ENCODE measurements at regions not wholly inside any gene's neighbourhood (a gene's known extent, or its start where the extent isn't known, plus 50 kb on each side); places are given as distances from the start of the nearest gene placed in this dataset.

- TF ChIP-seq CTCF (IDR thresholded peaks at IDR 0.05), result no peak
- TF ChIP-seq POLR2A (IDR thresholded peaks at IDR 0.05), result no peak
- TF ChIP-seq POLR2AphosphoS5 (IDR thresholded peaks at IDR 0.05), result no peak
Measured at GRCh38 chr20:57841297-57841866, 131.6 kb upstream of the PMEPA1 start.

All from breast epithelium (tissue), 3 donors.